ENCODE measurements at regions not wholly inside any gene's neighbourhood (a gene's known extent, or its start where the extent isn't known, plus 50 kb on each side); places are given as distances from the start of the nearest gene placed in this dataset.
"Not testable (repeated sequence)": the region's sequence is repeated elsewhere in the genome, so short reads cannot be mapped to it uniquely, and the experiment has no call there.

GRCh38 chr5:34466519-34467388 lies 189.4 kb upstream of the RAI14 start:
- DNase-seq (ENCODE audit: low spot score); in situ Hi-C loops (cut with HindIII; ENCODE audit: low sequenced_read_pairs): not testable (repeated sequence)

- in situ Hi-C loops (cut with HindIII; ENCODE audit: low sequenced_read_pairs) = no loop called here
- no peak for DNase-seq (ENCODE audit: low spot score)
These were observed 188.7 kb upstream of the RAI14 start for GRCh38 chr5:34467436-34467835.

GRCh38 chr5:34467984-34468383 lies 188.1 kb upstream of the RAI14 start:
- in situ Hi-C loops (cut with HindIII; ENCODE audit: low sequenced_read_pairs); DNase-seq (ENCODE audit: low spot score): not testable (repeated sequence)

GRCh38 chr5:34469971-34470370 lies 186.2 kb upstream of the RAI14 start:
- in situ Hi-C loops (cut with HindIII; ENCODE audit: low sequenced_read_pairs) = no loop called here
- no peak for DNase-seq (ENCODE audit: low spot score)

- peak; percentile 60 for DNase-seq (ENCODE audit: low spot score)
- in situ Hi-C loops (cut with HindIII; ENCODE audit: low sequenced_read_pairs) = no loop called here
These were observed 181.5 kb upstream of the RAI14 start for GRCh38 chr5:34474573-34475021.

- in situ Hi-C loops (cut with HindIII; ENCODE audit: low sequenced_read_pairs) = no loop called here
- DNase-seq (ENCODE audit: low spot score) = no peak
These were observed 180.7 kb upstream of the RAI14 start for GRCh38 chr5:34475249-34475966.

- in situ Hi-C loops (cut with HindIII; ENCODE audit: low sequenced_read_pairs) = no loop called here
- DNase-seq (ENCODE audit: low spot score) = no peak
These were observed 179.1 kb upstream of the RAI14 start for GRCh38 chr5:34476941-34477565.

GRCh38 chr5:34480810-34481528 lies 175.2 kb upstream of the RAI14 start:
- in situ Hi-C loops (cut with HindIII; ENCODE audit: low sequenced_read_pairs) = no loop called here
- no peak for DNase-seq (ENCODE audit: low spot score)

GRCh38 chr5:34483442-34484033 lies 172.6 kb upstream of the RAI14 start:
- in situ Hi-C loops (cut with HindIII; ENCODE audit: low sequenced_read_pairs) = no loop called here
- no peak for DNase-seq (ENCODE audit: low spot score)

- DNase-seq (ENCODE audit: low spot score) = no peak
- in situ Hi-C loops (cut with HindIII; ENCODE audit: low sequenced_read_pairs) = no loop called here
These were observed 171.8 kb upstream of the RAI14 start for GRCh38 chr5:34484216-34484920.

- in situ Hi-C loops (cut with HindIII; ENCODE audit: low sequenced_read_pairs) = no loop called here
- no peak for DNase-seq (ENCODE audit: low spot score)
These were observed 170.4 kb upstream of the RAI14 start for GRCh38 chr5:34485768-34486030.

- in situ Hi-C loops (cut with HindIII; ENCODE audit: low sequenced_read_pairs) = no loop called here
These were observed 169.8 kb upstream of the RAI14 start for GRCh38 chr5:34486160-34486848.

GRCh38 chr5:34486849-34487158 lies 169.3 kb upstream of the RAI14 start:
- no peak for DNase-seq (ENCODE audit: low spot score)
- in situ Hi-C loops (cut with HindIII; ENCODE audit: low sequenced_read_pairs) = no loop called here

More at GRCh38 chr5:34486160-34486848, 169.8 kb upstream of the RAI14 start:
- peak; percentile 90 for DNase-seq (ENCODE audit: low spot score)

- DNase-seq (ENCODE audit: low spot score) = no peak
- in situ Hi-C loops (cut with HindIII; ENCODE audit: low sequenced_read_pairs) = no loop called here
These were observed 168.8 kb upstream of the RAI14 start for GRCh38 chr5:34487159-34487879.

GRCh38 chr5:34487956-34488355 lies 168.2 kb upstream of the RAI14 start:
- in situ Hi-C loops (cut with HindIII; ENCODE audit: low sequenced_read_pairs) = no loop called here
- DNase-seq (ENCODE audit: low spot score) = no peak

- no peak for DNase-seq (ENCODE audit: low spot score)
- in situ Hi-C loops (cut with HindIII; ENCODE audit: low sequenced_read_pairs) = no loop called here
These were observed 167.1 kb upstream of the RAI14 start for GRCh38 chr5:34488984-34489383.

GRCh38 chr5:34490506-34491250 lies 165.4 kb upstream of the RAI14 start:
- no peak for DNase-seq (ENCODE audit: low spot score)
- in situ Hi-C loops (cut with HindIII; ENCODE audit: low sequenced_read_pairs) = no loop called here
